GM21390 (cell line): ENCODE measurements at regions not wholly inside any gene's neighbourhood (a gene's known extent, or its start where the extent isn't known, plus 50 kb on each side); places are given as distances from the start of the nearest gene placed in this dataset.
"Not testable (repeated sequence)": the region's sequence is repeated elsewhere in the genome, so short reads cannot be mapped to it uniquely, and the experiment has no call there.

Experiments used
- ATAC-seq: cut with Tn5 transposase; IDR thresholded peaks from one replicate; pipeline ENCODE4 v1.9.1; 2021; ENCODE audit not compliant: unreplicated experiment

DNA sequence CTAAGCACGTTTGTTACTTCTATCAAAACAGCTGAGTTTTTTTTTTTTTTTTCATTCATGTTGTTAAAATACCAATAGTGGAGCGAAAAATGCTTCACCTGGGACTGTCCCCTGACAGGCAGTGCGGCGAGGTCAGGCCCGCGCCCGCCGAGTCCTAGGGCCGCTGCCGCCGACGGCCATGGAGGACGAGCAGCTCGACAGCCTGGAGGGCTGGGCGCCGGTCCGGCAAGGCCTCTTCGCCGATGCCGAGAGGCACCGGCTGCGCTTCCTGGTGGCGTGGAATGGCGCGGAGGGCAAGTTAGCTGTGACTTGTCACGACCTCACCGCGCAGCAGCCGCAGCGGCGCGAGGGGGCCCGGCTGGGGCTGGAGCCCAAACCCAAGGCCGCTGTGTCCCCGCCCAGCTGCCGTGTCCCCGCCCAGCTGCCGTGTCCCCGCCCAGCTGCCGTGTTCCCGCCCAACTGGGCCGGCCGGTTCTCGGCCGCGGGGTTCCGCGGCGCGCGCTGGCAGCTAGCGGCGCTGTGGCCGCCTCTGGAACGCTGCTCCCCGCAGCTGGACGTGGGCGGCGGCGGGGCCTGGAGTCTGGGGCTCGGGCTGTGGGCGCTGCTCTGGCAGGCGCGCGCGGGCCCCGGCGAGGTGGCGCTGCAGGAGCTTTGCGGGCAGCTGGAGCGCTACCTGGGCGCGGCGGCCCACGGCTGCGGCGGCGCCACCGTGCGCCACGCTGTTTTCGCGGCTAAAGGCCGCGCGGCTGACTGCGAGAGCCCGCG, 56.7 kb upstream of the GOLGA8R start:
- ATAC-seq: peak; percentile 83

DNA sequence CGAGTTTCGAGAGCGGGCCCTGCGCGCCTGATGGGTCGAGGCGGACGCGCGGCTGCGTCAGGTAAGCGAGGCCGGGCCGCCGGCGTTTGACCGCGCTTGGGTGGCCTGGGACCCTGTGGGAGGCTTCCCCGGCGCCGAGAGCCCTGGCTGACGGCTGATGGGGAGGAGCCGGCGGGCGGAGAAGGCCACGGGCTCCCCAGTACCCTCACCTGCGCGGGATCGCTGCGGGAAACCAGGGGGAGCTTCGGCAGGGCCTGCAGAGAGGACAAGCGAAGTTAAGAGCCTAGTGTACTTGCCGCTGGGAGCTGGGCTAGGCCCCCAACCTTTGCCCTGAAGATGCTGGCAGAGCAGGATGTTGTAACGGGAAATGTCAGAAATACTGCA, 57.3 kb upstream of the GOLGA8R start:
- not testable (repeated sequence) for ATAC-seq

DNA sequence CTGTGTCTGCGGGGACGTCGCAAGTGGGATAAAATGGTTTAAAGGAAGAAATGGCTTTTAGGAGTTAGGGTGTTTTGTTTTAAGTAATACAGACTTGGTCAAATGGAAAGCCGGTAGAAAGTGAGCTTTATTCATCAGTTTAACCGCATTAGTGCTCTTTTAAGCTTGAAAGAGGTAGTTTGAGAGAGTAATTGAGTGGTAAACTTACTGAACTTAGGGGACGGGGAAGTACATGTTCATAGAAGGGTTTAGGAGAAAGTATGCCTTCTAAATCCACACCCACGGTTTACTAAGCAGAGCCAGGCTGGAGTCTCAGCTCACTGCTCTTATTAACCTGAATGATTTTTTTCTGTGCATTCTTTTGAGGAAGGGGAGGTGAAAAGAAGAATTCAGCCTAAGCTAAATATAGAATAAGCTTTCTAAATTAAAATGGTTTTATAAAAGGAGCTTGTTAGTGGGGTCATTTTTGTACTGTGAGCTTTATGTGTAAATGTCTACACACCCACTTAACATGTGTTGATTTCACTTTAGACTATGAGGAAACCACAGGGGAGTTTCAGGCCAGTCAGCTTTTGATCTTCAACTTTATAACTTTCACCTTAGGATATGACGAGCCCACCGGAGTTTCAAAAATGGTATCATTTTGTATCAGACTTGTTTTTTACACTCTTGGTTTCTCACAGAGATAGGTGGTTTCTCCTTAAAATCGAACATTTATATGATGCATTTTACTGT, 57.9 kb upstream of the GOLGA8R start:
- ATAC-seq: not testable (repeated sequence)

DNA sequence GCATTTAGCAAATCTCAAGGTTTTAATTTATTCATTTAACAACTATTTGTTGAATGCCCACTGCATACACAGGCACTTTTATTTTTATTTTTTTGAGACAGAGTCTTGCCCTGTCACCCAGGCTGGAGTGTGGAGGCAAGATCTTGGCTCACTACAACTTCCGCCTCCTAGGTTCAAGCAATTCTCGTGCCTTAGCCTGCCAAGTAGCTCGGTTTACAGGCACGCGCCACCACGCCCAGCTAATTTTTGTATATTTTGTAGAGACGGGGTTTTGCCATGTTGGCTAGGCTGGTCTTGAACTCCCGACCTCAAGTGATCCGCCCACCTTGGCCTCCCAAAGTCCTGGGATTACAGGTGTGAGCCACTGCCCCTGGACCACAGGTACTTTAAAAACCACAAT, 67.0 kb upstream of the GOLGA8Q start:
- ATAC-seq: not testable (repeated sequence)

DNA sequence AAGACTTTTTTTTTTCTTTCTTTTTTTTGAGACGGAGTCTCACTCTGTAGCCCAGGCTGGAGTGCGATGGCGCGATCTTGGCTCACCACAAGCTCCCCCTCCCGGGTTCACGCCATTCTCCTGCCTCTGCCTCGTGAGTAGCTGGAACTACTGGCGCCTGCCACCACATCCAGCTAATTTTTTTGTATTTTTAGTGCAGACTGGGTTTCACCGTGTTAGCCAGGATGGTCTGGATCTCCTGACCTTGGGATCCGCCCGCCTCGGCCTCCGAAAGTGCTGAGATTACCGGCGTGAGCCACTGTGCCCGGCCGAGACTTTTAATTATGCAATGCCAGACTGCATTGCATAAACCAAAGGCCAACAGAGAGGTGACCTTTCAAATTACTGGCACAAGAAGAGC, 62.6 kb upstream of the GOLGA8Q start:
- not testable (repeated sequence) for ATAC-seq

DNA sequence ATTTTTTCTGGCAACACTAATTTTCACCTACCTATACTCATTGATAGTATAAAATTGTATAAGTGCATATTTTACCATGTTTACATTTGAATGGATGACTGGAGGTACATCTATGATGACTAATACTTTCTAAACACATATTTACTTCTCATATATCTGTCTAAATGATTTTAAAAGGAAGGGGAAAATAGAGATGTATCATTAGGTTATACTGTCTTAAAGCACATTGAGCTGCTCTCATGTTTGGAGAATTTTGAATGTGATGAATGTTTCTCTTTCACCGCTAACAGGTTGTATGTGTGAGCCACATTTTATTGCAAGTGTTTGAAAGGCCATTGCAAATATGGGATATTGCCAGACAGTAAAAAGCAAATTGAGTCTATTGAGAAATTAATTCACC, 61.5 kb upstream of the GOLGA8Q start:
- not testable (repeated sequence) for ATAC-seq

DNA sequence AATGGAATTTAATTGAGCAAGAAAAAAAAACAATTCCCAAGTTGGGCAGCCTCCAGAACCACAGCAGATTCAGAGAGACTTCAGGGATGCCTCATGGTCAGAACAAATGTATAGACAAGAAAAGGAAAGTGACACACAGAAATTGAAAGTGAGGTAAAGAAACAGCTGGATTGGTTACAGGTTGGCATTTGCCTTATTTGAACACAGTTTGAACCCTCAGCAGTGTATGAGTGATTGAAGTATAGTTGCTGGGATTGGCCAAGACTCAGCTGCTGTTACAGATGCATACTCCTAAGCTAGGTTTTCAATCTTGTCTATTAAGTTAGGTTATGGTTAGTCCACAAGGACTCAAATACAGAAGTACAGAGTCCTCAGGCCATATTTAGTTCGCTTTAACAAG, 57.9 kb upstream of the GOLGA8Q start:
- ATAC-seq: not testable (repeated sequence)

DNA sequence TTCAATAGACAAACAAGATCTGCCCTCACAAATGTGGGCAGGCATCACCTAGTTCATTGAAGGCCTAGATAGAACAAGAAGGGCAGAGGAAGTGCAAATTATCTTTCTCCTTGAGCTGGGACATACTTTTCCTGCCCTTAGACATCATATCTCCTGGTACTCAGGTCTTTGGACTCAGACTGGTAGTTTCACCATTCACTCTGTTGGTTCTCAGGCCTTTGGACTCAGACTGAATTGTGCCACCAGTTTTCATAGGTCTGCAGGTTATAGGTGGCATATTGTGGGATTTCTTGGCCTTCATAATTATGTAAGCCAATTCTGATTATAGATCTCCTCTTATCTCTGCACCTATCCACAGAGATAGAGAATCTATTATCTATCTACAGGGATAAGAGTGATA, 54.6 kb upstream of the GOLGA8Q start:
- ATAC-seq: not testable (repeated sequence)

DNA sequence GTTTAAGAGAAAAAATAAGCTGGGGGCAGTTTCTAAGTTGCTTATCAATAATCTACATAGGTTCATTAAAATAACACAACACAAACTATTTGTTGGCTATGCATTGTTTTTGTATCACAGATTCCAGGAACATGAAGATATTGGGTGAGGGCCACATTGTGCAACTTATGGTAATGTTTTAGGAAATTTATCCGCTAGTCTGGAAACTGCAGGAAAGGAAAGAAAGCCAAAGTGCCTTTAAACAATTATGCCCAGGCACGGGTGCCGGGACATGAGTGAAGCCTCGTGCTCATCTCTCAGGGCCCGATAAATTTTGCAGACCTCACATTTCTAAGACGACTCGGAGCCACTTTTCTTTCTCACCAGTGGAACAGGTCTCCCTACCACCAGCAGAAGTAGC, 52.6 kb upstream of the GOLGA8Q start:
- ATAC-seq: not testable (repeated sequence)

DNA sequence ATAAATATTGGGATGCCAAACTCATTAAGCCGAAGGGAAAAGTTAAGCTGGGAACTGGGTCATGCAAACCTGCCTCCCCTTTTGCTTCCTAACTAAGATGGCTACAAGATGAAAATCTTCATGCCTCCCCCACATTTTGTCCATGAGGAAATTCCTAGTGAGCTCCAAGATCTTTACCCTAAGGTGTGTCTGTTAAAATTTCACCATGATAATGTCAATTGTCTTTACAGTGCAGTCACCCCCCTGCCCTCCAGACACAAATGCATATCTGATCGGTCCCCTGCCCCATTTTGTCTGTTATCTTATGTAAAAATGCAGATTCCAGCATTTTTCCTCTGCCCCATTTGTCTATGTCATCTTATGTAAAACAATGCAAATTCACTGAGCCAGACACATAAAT, 51.3 kb upstream of the GOLGA8Q start:
- ATAC-seq: not testable (repeated sequence)
